ENCODE measurements at regions not wholly inside any gene's neighbourhood (a gene's known extent, or its start where the extent isn't known, plus 50 kb on each side); places are given as distances from the start of the nearest gene placed in this dataset.

GRCh38 chr16:66299349-66299748 is 67.1 kb upstream of the CDH5 start:
- TF ChIP-seq POLR2A (IDR thresholded peaks at IDR 0.05) (no peak), POLR2AphosphoS5 (IDR thresholded peaks at IDR 0.05) (no peak), CTCF (IDR thresholded peaks at IDR 0.05) (no peak)

Data from breast epithelium (tissue), 3 donors.